Activated naive CD8-positive, alpha-beta T cell treated with anti-CD3 and anti-CD28 coated beads, Interleukin-2, amount 50 U/mL, for 16 hours (primary cell): ENCODE measurements at regions not wholly inside any gene's neighbourhood (a gene's known extent, or its start where the extent isn't known, plus 50 kb on each side); places are given as distances from the start of the nearest gene placed in this dataset.
A peak's percentile ranks its signal among the peaks of the same experiment; 100 is the strongest.

ENCODE experiments used
- DNase-seq: peaks from one replicate; pipeline ENCODE4 v3.0.0-alpha.2; 2020; ENCODE audit warnings: low read depth, low spot score

- DNase-seq, result no peak
Measured at GRCh38 chr12:124504273-124505000, 63.0 kb downstream of the NCOR2 start.

- no peak for DNase-seq
Measured at GRCh38 chr12:124503305-124503704, 64.1 kb downstream of the NCOR2 start.

- DNase-seq, result no peak
Measured at GRCh38 chr12:124502379-124502778, 65.0 kb downstream of the NCOR2 start.

GRCh38 chr12:124501827-124502226, 65.6 kb downstream of the NCOR2 start:
- DNase-seq, result no peak

- DNase-seq, result no peak
Measured at GRCh38 chr12:124501112-124501561, 66.3 kb downstream of the NCOR2 start.

GRCh38 chr12:124499898-124500244, 67.5 kb downstream of the NCOR2 start:
- no peak for DNase-seq

- DNase-seq, result no peak
Measured at GRCh38 chr12:124499190-124499753, 68.1 kb downstream of the NCOR2 start.

GRCh38 chr12:124498275-124499189, 68.9 kb downstream of the NCOR2 start:
- no peak for DNase-seq

GRCh38 chr12:124497658-124498057, 69.8 kb downstream of the NCOR2 start:
- no peak for DNase-seq

- DNase-seq, result no peak
Measured at GRCh38 chr12:124497039-124497438, 70.4 kb downstream of the NCOR2 start.

- DNase-seq, result no peak
Measured at GRCh38 chr12:124496584-124496983, 70.8 kb downstream of the NCOR2 start.

GRCh38 chr12:124495194-124495983, 72.0 kb downstream of the NCOR2 start:
- DNase-seq, result no peak

GRCh38 chr12:124494751-124495129, 72.7 kb downstream of the NCOR2 start:
- DNase-seq, result no peak

GRCh38 chr12:124493809-124494750, 73.3 kb downstream of the NCOR2 start:
- DNase-seq, result peak; percentile 14

- DNase-seq, result no peak
Measured at GRCh38 chr12:124492879-124493808, 74.3 kb downstream of the NCOR2 start.

GRCh38 chr12:124491856-124492420, 75.5 kb downstream of the NCOR2 start:
- no peak for DNase-seq

GRCh38 chr12:124491310-124491709, 76.1 kb downstream of the NCOR2 start:
- no peak for DNase-seq

GRCh38 chr12:124490584-124491305, 76.7 kb downstream of the NCOR2 start:
- DNase-seq, result no peak
